K562 (cell line): ENCODE measurements at regions not wholly inside any gene's neighbourhood (a gene's known extent, or its start where the extent isn't known, plus 50 kb on each side); places are given as distances from the start of the nearest gene placed in this dataset.

Experiments used
- ATAC-seq: fragments of 200-7000 bp; cut with Tn5 transposase; 3 replicates; pipeline ENCODE4 v1.9.1; 2020; ENCODE audit warnings: moderate library complexity
- BruUV-seq: library from RNA; stranded (reverse); fragments of 400-500 nt; replicated peaks from 2 replicates; lab custom pipeline; 2021; lab: Mats Ljungman, UMichigan
- CTCF ChIA-PET: fragments of 300-600 bp; formaldehyde crosslinking; extraction: SDS; loops from one replicate; lab custom pipeline; 2021; ENCODE audit warnings: low intra/inter-chr PET ratio; lab: Yijun Ruan, JAX
- POLR2A ChIA-PET: fragments of 300-600, 350-650 bp; sonication (Branson Sonifier 250); formaldehyde crosslinking; extraction: SDS; loops from one replicate; lab custom pipeline; 2021; ENCODE audit warnings: antibody characterized with exemption, inconsistent platforms; lab: Yijun Ruan, JAX
- DNase-seq, 4 experiments: peaks; one replicate each; pipeline versions ENCODE4 v3.0.0 to v3.0.0-alpha.2; 2011 to 2018; ENCODE audit warnings: low spot score in 3 of 4, mixed read lengths in 3 of 4; ENCODE audit errors: extremely low read depth in 1 of 4
- FAIRE-seq: peaks from 2 replicates; lab custom pipeline; 2011; peaks lifted over from hg19 to GRCh38; lab: Jason Lieb, UNC
- H2AFZ ChIP-seq: 2 replicates; pipeline ENCODE4 v1.6.0; 2011; ENCODE audit warnings: low read depth, low read length, control low read depth, inconsistent platforms
- H3K27ac ChIP-seq: fragments of 200-600 bp; 3 replicates; pipeline ENCODE4 v1.8.0; 2011; ENCODE audit warnings: low read depth, mild to moderate bottlenecking, control low read depth, inconsistent platforms, low read length, moderate library complexity, mixed read lengths; ENCODE audit errors: extremely low read depth
- H3K27me3 ChIP-seq, 2 experiments: fragments of 300-600 bp in 1 of 2; 2 replicates in 1 of 2; 3 replicates in 1 of 2; pipeline versions ENCODE4 v1.6.0 to v1.8.0; 2011; ENCODE audit warnings: inconsistent platforms in 2 of 2, low read length in 2 of 2, mild to moderate bottlenecking in 1 of 2, mixed read lengths in 1 of 2, moderate library complexity in 1 of 2; ENCODE audit not compliant: control insufficient read depth in 2 of 2, insufficient read depth in 2 of 2
- H3K36me3 ChIP-seq: fragments of 300-600 bp; 3 replicates; pipeline ENCODE4 v1.8.0; 2011; ENCODE audit warnings: mild to moderate bottlenecking, low read length, inconsistent platforms; ENCODE audit not compliant: control insufficient read depth, insufficient read depth
- H3K4me1 ChIP-seq, 2 experiments: fragments of 200-600 bp in 1 of 2; replicated peaks in 1 of 2; 2 replicates in 1 of 2; 3 replicates in 1 of 2; pipeline versions ENCODE4 v1.5.1 to v1.8.0; 2011; ENCODE audit warnings: inconsistent platforms in 2 of 2, low read length in 2 of 2, mild to moderate bottlenecking in 1 of 2, mixed read lengths in 1 of 2, moderate library complexity in 1 of 2; ENCODE audit not compliant: control insufficient read depth in 2 of 2, insufficient read depth in 2 of 2
- H3K4me2 ChIP-seq: 2 replicates; pipeline ENCODE4 v1.6.1; 2011; ENCODE audit warnings: low read length, control low read depth, inconsistent platforms, mixed read lengths; ENCODE audit not compliant: insufficient read depth
- H3K4me3 ChIP-seq: fragments of 200-600 bp; sonication (generic), shearing (Covaris generic); 2 replicates; pipeline ENCODE4 v1.5.1; 2016; ENCODE audit warnings: control low read depth, inconsistent platforms
- H3K79me2 ChIP-seq: fragments of 200-600 bp; 3 replicates; pipeline ENCODE4 v1.8.0; 2011; ENCODE audit warnings: low read length, inconsistent platforms; ENCODE audit not compliant: control insufficient read depth, insufficient read depth
- H3K9ac ChIP-seq, 2 experiments: 2 replicates each; pipeline versions ENCODE4 v1.6.0 to v1.6.1; 2011; ENCODE audit warnings: low read depth in 2 of 2, low read length in 2 of 2, control low read depth in 1 of 2, inconsistent platforms in 1 of 2, mild to moderate bottlenecking in 1 of 2, mixed read lengths in 1 of 2; ENCODE audit not compliant: insufficient read depth in 1 of 2
- H3K9me1 ChIP-seq: one replicate; pipeline ENCODE4 v1.6.0; 2011; ENCODE audit warnings: inconsistent platforms, mild to moderate bottlenecking, low read length, moderate library complexity; ENCODE audit not compliant: control insufficient read depth, insufficient read depth
- H3K9me3 ChIP-seq: replicated peaks from 2 replicates; pipeline ENCODE4 v1.5.1; 2011; ENCODE audit warnings: low read depth, low read length, inconsistent platforms; ENCODE audit not compliant: control insufficient read depth, insufficient read depth
- H4K20me1 ChIP-seq: replicated peaks from 2 replicates; pipeline ENCODE4 v1.6.1; 2011; ENCODE audit warnings: low read length, inconsistent platforms, mixed read lengths; ENCODE audit not compliant: control insufficient read depth, insufficient read depth
- EHMT2 ChIP-seq: fragments of 450-650 bp; IDR thresholded peaks from 2 replicates; pipeline ENCODE4 v1.6.1; 2018; ENCODE audit warnings: antibody characterized with exemption
- ELF1 ChIP-seq: fragments of 200-800 bp; sonication (Bioruptor generic); IDR thresholded peaks from 2 replicates; pipeline ENCODE4 v1.6.1; 2016; ENCODE audit warnings: missing genetic modification characterization, missing compliant biosample characterization
- FOXA3 ChIP-seq, 2 experiments: fragments of 450-650 bp in 1 of 2; sonication (generic) in 1 of 2; formaldehyde crosslinking; IDR thresholded peaks in 1 of 2; conservative IDR thresholded peaks in 1 of 2; 2 replicates each; pipeline versions ENCODE4 v1.4.0 to v1.8.0; 2020 to 2022; ENCODE audit warnings: mild to moderate bottlenecking in 2 of 2, missing genetic modification reagents in 1 of 2
- KLF1 ChIP-seq: fragments of 450-650 bp; IDR thresholded peaks from 2 replicates; pipeline ENCODE4 v1.6.1; 2016; ENCODE audit warnings: missing genetic modification characterization, missing compliant biosample characterization
- RAD21 ChIP-seq, 2 experiments: fragments of 250-450 bp in 1 of 2; fragments of 450-650 bp in 1 of 2; sonication (Bioruptor Pico) in 1 of 2; formaldehyde crosslinking in 1 of 2; IDR thresholded peaks in 1 of 2; conservative IDR thresholded peaks in 1 of 2; 2 replicates each; pipeline versions ENCODE4 v1.4.0 to v1.8.0; 2020 to 2022; ENCODE audit warnings: mild to moderate bottlenecking in 2 of 2, moderate library complexity in 1 of 2
- RCOR1 ChIP-seq, 2 experiments: IDR thresholded peaks; 2 replicates each; pipeline ENCODE4 v1.6.1; 2012; ENCODE audit warnings: low read depth in 2 of 2, low read length in 2 of 2, borderline replicate concordance in 1 of 2, improper control_type of control experiment in 1 of 2
- SIN3A ChIP-seq, 2 experiments: fragments of 150-350 bp in 1 of 2; IDR thresholded peaks; 2 replicates each; pipeline ENCODE4 v1.6.1; 2011 to 2016; ENCODE audit warnings: borderline replicate concordance in 2 of 2, low read depth in 2 of 2, low read length in 2 of 2, mild to moderate bottlenecking in 2 of 2, moderate library complexity in 2 of 2; ENCODE audit not compliant: control insufficient read depth in 1 of 2
- ZFPM2 ChIP-seq: fragments of 250-450 bp; sonication (Bioruptor Pico); IDR thresholded peaks from 2 replicates; pipeline ENCODE4 v1.5.1; 2022; ENCODE audit warnings: mild to moderate bottlenecking
- ZNF785 ChIP-seq: fragments of 250-450 bp; sonication (Bioruptor Pico); IDR thresholded peaks from 2 replicates; pipeline ENCODE4 v1.4.0; 2020; ENCODE audit warnings: mild to moderate bottlenecking
- WGBS: fragments of 100-300 bp; shearing (Covaris generic); methylation state at CpG from one replicate; pipeline ENCODE4 v1.1.6; 2016; ENCODE audit warnings: low coverage, mixed read lengths; ENCODE audit not compliant: insufficient coverage; ENCODE audit errors: missing lambda C conversion rate; 5-methylcytosine and 5-hydroxymethylcytosine counted together
- in situ Hi-C: fragments of 300-500 bp; cut with MboI; formaldehyde crosslinking; loops from 4 replicates; pipeline ENCODE4 v1.15.0; 2018; ENCODE audit warnings: inconsistent platforms, mixed read lengths
- intact Hi-C: fragments of 100-400 bp; cut with micrococcal nuclease; formaldehyde crosslinking; loops from 2 replicates; pipeline ENCODE4 v1.14.2; 2022
- TF ChIP-seq, protein P1 (sequence below), 3 experiments: IDR thresholded peaks in 2 of 3; conservative IDR thresholded peaks in 1 of 3; 2 replicates each; pipeline ENCODE4 v1.5.1; 2011 to 2012; ENCODE audit warnings: low read length in 3 of 3, mild to moderate bottlenecking in 3 of 3, control low read depth in 2 of 3, improper control_type of control experiment in 1 of 3, inconsistent platforms in 1 of 3, low read depth in 1 of 3, mixed read lengths in 1 of 3, moderate library complexity in 1 of 3; ENCODE audit not compliant: insufficient read depth in 2 of 3
- TF ChIP-seq, protein P2 (sequence below): sonication (generic); formaldehyde crosslinking; IDR thresholded peaks from 2 replicates; pipeline ENCODE4 v1.8.1; 2023; ENCODE audit warnings: mild to moderate bottlenecking, missing genetic modification reagents
- TF ChIP-seq, protein P3 (sequence below): fragments of 250-450 bp; sonication (Bioruptor Pico); IDR thresholded peaks from 2 replicates; pipeline ENCODE4 v1.8.0; 2022; ENCODE audit warnings: moderate library complexity, mild to moderate bottlenecking, inconsistent platforms
- TF ChIP-seq, protein P4 (sequence below): fragments of 250-450 bp; sonication (Bioruptor Pico); IDR thresholded peaks from 2 replicates; pipeline ENCODE4 v1.9.0; 2021; ENCODE audit warnings: mild to moderate bottlenecking, inconsistent platforms

DNA sequence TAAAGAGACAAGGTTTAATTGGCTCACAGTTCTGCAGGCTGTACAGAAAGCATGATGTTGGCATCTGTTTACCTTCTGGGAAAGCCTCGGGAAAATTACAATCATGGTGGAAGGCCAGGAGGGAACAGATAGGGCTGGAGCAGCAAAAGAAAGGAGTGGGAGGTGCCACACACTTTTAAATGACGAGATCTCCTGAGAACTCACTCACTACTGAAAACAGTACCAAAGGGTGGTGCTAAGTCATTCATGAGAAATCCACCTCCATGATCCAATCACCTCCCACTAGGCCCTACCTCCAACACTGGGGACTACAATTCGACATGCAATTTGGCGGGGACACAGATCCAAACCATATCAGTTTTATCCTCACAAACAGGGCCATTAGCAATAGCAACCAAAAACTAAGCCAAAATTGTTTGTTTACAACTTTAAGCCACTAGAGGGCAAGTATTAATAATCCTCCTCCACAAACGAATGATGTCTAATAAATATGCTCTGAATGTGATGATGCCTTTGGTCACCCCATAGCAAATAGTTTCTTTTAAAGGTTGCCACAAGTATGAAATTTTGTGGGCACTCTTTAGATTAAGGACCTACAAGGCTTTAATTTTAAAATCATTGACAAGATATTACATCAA is 129.2 kb upstream of the NRBF2 start:
- WGBS, result under 1% methylated on average over 5 of the region's 5 CpGs
- no peak overlapping the region for H3K4me2 ChIP-seq
- H3K4me1 ChIP-seq, result no peaks in the 10 kb centered on the region
- H3K79me2 ChIP-seq, result no peaks in the 10 kb centered on the region
- in situ Hi-C loops, result no loop called here
- FAIRE-seq (peak; percentile 29), DNase-seq (peak in 2 of 4 experiments; percentile 22), ATAC-seq (no peak; the same call in 2 of the 3 replicates)
- no peak overlapping the region for H2AFZ ChIP-seq
- intact Hi-C loops, result loop anchor here (5.0 to 10.0 kb wide), 3 partner anchors 78 to 409 kb away; no protein-coding TSS in a partner anchor
- H3K9me3 ChIP-seq, result no peaks in the 10 kb centered on the region
- no peaks in the 10 kb centered on the region for H4K20me1 ChIP-seq
- CTCF ChIA-PET, result interaction anchor here (0.9 kb wide), 1 partner anchor 154 kb away, joined by 3 read pairs; no protein-coding TSS in a partner anchor
- no peak overlapping the region for H3K27ac ChIP-seq
- H3K9ac ChIP-seq, result no peak overlapping the region
- no TSS peak for BruUV-seq
- H3K9me1 ChIP-seq, result no peaks in the 10 kb centered on the region
- H3K4me3 ChIP-seq, result no peak overlapping the region
- POLR2A ChIA-PET, result no interaction called here
- H3K27me3 ChIP-seq, result peaks cover 0 to 2% of the 10 kb centered on the region in 2 experiments; a peak in 2 of 5 replicates
- H3K36me3 ChIP-seq, result no peaks in the 10 kb centered on the region
- TF ChIP-seq FOXA3 (CRISPR knock-in tag; conservative IDR thresholded peaks at IDR 0.05 in 1 of 2, IDR thresholded peaks at IDR 0.05 in 1 of 2), result 0 out of 4 replicates have a peak, but pooled peaks of 1 of the 2 experiments have one; percentile 22
- TF ChIP-seq, protein P1, sequence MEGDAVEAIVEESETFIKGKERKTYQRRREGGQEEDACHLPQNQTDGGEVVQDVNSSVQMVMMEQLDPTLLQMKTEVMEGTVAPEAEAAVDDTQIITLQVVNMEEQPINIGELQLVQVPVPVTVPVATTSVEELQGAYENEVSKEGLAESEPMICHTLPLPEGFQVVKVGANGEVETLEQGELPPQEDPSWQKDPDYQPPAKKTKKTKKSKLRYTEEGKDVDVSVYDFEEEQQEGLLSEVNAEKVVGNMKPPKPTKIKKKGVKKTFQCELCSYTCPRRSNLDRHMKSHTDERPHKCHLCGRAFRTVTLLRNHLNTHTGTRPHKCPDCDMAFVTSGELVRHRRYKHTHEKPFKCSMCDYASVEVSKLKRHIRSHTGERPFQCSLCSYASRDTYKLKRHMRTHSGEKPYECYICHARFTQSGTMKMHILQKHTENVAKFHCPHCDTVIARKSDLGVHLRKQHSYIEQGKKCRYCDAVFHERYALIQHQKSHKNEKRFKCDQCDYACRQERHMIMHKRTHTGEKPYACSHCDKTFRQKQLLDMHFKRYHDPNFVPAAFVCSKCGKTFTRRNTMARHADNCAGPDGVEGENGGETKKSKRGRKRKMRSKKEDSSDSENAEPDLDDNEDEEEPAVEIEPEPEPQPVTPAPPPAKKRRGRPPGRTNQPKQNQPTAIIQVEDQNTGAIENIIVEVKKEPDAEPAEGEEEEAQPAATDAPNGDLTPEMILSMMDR (IDR thresholded peaks at IDR 0.05 in 2 of 3, conservative IDR thresholded peaks at IDR 0.05 in 1 of 3; ENCODE audit: insufficient read depth in 2 of 3, low read depth in 1 of 3, low read length in 3 of 3), result peak; percentile 24 to 41 (median 39); a peak in 3 of 6 replicates
- no peak for TF ChIP-seq ZNF785 (CRISPR knock-in tag)
- TF ChIP-seq, protein P2, sequence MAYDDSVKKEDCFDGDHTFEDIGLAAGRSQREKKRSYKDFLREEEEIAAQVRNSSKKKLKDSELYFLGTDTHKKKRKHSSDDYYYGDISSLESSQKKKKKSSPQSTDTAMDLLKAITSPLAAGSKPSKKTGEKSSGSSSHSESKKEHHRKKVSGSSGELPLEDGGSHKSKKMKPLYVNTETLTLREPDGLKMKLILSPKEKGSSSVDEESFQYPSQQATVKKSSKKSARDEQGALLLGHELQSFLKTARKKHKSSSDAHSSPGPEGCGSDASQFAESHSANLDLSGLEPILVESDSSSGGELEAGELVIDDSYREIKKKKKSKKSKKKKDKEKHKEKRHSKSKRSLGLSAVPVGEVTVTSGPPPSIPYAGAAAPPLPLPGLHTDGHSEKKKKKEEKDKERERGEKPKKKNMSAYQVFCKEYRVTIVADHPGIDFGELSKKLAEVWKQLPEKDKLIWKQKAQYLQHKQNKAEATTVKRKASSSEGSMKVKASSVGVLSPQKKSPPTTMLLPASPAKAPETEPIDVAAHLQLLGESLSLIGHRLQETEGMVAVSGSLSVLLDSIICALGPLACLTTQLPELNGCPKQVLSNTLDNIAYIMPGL, result no peak
- peak in 1 of 2 experiments; percentile 44; a peak in 2 of 4 replicates for TF ChIP-seq RAD21 (CRISPR knock-in tag; conservative IDR thresholded peaks at IDR 0.05 in 1 of 2, IDR thresholded peaks at IDR 0.05 in 1 of 2)
- TF ChIP-seq ZFPM2 (CRISPR knock-in tag), result no peak
- TF ChIP-seq, protein P3, sequence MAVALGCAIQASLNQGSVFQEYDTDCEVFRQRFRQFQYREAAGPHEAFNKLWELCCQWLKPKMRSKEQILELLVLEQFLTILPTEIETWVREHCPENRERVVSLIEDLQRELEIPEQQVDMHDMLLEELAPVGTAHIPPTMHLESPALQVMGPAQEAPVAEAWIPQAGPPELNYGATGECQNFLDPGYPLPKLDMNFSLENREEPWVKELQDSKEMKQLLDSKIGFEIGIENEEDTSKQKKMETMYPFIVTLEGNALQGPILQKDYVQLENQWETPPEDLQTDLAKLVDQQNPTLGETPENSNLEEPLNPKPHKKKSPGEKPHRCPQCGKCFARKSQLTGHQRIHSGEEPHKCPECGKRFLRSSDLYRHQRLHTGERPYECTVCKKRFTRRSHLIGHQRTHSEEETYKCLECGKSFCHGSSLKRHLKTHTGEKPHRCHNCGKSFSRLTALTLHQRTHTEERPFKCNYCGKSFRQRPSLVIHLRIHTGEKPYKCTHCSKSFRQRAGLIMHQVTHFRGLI (CRISPR knock-in tag), result no peak
- no peak for TF ChIP-seq ELF1
- TF ChIP-seq SIN3A (IDR thresholded peaks at IDR 0.05; ENCODE audit: borderline replicate concordance in 2 of 2, control insufficient read depth in 1 of 2, low read depth in 2 of 2, low read length in 2 of 2), result no peak
- no peak for TF ChIP-seq EHMT2
- TF ChIP-seq RCOR1 (IDR thresholded peaks at IDR 0.05; ENCODE audit: borderline replicate concordance in 1 of 2, low read depth in 2 of 2, low read length in 2 of 2), result no peak
- TF ChIP-seq, protein P4, sequence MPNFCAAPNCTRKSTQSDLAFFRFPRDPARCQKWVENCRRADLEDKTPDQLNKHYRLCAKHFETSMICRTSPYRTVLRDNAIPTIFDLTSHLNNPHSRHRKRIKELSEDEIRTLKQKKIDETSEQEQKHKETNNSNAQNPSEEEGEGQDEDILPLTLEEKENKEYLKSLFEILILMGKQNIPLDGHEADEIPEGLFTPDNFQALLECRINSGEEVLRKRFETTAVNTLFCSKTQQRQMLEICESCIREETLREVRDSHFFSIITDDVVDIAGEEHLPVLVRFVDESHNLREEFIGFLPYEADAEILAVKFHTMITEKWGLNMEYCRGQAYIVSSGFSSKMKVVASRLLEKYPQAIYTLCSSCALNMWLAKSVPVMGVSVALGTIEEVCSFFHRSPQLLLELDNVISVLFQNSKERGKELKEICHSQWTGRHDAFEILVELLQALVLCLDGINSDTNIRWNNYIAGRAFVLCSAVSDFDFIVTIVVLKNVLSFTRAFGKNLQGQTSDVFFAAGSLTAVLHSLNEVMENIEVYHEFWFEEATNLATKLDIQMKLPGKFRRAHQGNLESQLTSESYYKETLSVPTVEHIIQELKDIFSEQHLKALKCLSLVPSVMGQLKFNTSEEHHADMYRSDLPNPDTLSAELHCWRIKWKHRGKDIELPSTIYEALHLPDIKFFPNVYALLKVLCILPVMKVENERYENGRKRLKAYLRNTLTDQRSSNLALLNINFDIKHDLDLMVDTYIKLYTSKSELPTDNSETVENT (CRISPR knock-in tag), result no peak
- no peak for TF ChIP-seq KLF1 (tag)
